ENCODE measurements at regions not wholly inside any gene's neighbourhood (a gene's known extent, or its start where the extent isn't known, plus 50 kb on each side); places are given as distances from the start of the nearest gene placed in this dataset.

DNA sequence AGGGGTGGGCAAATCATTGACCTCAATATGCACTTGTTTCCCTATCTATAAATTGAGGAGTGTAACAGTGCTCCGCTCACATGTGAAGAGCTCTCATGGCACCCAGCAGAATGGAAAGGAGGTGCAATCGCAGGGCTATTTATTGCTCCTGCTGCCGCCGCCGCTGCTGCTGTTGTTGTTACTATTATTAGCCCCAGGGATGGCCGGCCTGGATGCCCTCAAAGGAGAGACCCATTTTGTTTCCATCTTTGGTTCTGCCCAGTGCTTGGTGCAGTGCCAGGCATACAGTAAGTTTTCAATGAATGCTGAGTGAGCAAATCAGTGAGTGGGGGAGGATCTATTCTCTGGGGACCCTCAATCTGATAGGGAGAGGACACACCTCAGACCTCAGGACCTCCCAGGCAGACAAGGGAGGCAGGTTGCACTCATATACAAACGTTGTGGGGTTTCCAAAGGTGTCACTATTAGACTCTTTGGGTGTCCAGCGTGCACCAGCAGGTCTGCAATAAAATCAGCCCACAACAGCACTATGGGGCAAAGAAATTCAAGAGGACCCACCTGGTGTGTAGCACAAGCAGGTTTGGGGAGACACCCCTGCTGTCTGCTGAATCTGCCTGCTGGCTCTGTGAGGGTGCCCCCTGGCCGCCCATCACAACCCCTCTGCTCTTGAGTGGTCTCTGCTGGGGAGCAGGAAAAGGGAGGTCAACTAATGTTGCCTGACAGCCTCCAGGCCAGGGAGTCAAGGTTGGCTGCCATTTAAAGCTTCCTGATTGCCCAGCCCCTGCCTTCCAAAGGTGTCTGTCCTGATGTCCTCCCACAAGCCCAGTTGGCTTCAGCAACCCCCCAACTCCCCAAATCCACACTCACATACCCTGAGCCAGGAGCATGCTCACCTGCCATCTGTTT, 136.3 kb downstream of the ACTL8 start:
- DNase-seq (ENCODE audit: low read depth) = no peak
- no peak overlapping the region for H3K4me3 ChIP-seq (ENCODE audit: low read depth, low read length)
- TF ChIP-seq, protein P1, sequence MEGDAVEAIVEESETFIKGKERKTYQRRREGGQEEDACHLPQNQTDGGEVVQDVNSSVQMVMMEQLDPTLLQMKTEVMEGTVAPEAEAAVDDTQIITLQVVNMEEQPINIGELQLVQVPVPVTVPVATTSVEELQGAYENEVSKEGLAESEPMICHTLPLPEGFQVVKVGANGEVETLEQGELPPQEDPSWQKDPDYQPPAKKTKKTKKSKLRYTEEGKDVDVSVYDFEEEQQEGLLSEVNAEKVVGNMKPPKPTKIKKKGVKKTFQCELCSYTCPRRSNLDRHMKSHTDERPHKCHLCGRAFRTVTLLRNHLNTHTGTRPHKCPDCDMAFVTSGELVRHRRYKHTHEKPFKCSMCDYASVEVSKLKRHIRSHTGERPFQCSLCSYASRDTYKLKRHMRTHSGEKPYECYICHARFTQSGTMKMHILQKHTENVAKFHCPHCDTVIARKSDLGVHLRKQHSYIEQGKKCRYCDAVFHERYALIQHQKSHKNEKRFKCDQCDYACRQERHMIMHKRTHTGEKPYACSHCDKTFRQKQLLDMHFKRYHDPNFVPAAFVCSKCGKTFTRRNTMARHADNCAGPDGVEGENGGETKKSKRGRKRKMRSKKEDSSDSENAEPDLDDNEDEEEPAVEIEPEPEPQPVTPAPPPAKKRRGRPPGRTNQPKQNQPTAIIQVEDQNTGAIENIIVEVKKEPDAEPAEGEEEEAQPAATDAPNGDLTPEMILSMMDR (IDR thresholded peaks at IDR 0.05; ENCODE audit: insufficient read depth, low read length) = no peak

DNA sequence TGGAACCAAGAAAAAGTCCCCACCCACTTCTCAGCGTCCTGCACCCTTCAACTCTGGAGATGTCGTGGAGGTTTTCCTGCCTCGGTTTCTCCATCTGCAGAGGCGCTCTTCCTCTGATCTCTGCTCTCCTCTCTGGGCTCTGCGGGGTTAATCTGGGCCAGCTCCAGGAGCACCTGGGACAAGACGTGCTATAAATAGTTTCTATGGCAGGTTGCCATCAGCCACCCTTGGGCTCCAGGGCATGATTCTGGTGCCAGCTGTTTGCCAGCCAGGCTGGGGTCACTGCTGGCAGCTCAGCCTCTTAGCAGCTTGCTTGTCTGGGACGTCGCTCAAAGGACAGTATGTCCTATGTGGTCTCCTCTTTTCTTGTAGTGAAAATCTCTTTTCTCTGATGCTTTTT, 137.1 kb downstream of the ACTL8 start:
- DNase-seq (ENCODE audit: low read depth) = no peak
- TF ChIP-seq, protein P1 (IDR thresholded peaks at IDR 0.05; ENCODE audit: insufficient read depth, low read length) = no peak
- no peak overlapping the region for H3K4me3 ChIP-seq (ENCODE audit: low read depth, low read length)

DNA sequence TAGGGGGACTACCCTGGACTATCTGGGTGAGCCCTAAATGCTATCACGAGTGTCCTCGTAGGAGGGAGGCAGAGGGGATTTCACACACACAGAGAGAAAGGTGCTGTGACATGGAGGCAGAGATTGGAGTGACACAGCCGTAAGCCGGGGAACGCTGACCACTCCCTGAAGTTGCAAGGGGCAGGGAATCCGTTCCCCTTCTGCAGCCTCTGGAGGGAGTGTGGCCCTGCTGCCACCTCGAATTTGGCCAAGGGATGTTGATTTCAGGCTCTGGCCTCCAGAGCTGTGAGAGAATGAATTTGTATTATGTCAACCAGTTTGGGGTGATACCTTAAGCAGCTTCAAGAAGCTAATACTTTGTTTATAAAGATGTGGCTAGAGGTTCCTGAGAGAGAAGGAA, 137.7 kb downstream of the ACTL8 start:
- DNase-seq (ENCODE audit: low read depth) = no peak
- TF ChIP-seq, protein P1 (IDR thresholded peaks at IDR 0.05; ENCODE audit: insufficient read depth, low read length) = no peak
- no peak overlapping the region for H3K4me3 ChIP-seq (ENCODE audit: low read depth, low read length)

DNA sequence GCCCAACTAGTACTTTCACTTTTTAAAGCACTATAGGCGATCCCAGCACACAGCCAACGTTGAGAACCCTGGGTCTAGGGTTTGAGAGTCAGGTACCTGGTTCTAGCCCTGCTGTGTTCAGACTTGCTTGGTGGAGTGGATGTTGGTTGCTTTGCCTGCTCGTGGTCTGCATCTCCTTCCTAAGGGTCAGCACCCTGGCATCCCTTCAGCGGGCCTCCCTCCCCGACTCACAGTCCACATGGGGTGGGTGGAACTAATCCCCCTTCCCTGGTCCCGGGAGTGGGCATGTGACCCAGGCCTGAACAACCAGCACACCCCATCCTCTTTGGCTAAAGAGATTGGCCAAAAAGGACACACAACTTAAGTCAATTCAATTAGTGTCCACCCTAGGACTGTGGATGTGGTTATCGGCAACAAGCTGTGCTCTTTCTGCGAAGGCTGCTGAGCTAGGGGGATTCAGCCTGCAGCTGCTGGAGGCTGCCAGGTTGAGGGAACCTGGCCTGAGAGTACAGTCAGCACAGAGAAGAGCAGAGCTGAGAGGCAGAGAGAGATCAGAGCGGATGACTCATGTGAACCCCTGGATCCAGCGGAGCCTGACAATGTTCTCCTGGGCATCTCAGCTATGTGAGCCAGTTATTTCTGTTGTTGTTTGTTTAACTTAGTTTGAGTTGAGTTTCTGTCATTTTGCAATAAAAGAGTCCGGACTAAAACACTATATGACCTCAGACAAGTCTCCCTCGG, 138.9 kb downstream of the ACTL8 start:
- TF ChIP-seq, protein P1 (IDR thresholded peaks at IDR 0.05; ENCODE audit: insufficient read depth, low read length) = no peak
- DNase-seq (ENCODE audit: low read depth) = no peak

DNA sequence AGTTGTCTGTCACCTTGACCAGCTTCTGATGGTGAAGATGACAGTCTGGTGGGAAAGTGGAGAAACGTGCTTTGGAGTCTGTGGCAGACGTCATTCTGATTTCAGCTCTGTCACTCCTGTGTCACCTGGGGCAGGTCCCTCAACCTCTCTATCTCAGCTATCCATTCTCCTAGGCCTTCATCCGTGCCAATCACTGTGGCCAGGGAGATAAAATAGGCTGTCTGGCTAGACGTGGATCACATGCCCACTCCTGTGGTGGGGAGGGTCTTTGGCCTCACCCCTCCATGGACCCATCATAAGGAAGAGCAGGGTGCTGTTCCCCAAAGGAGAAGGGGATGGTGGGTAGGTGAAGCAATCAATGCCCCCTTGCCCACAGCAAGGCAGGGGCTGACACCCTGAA, 140.3 kb downstream of the ACTL8 start:
- TF ChIP-seq, protein P1 (IDR thresholded peaks at IDR 0.05; ENCODE audit: insufficient read depth, low read length) = no peak

More for the DNA sequence above, 138.9 kb downstream of the ACTL8 start:
- H3K4me3 ChIP-seq (ENCODE audit: low read depth, low read length) = no peak overlapping the region

DNA sequence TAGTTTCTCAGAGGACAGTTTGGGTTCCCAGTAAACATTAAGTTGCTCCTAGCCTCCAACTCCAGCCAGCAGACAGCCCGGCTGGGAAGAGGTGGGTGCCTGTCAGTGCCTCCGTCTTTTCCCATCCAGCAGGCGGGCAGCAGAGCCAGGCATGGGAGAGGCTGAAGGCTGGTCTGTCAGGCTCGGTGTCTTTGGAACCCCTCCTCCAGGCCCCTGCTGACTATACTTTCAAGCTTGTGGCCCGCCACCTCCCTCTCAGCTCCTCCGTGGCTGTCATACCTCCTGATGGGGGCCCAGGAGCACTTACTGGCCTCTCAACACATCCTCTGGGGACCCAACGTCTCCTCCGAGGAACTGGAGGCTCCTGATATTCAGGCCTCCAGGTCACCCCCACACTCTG, 140.9 kb downstream of the ACTL8 start:
- no peak overlapping the region for H3K4me3 ChIP-seq (ENCODE audit: low read depth, low read length)
- TF ChIP-seq, protein P1 (IDR thresholded peaks at IDR 0.05; ENCODE audit: insufficient read depth, low read length) = no peak
- no peak for DNase-seq (ENCODE audit: low read depth)

More for the DNA sequence above, 140.3 kb downstream of the ACTL8 start:
- H3K4me3 ChIP-seq (ENCODE audit: low read depth, low read length) = no peak overlapping the region
- no peak for DNase-seq (ENCODE audit: low read depth)

All from fibroblast of the aortic adventitia (primary cell).